K562 (cell line): ENCODE measurements at regions not wholly inside any gene's neighbourhood (a gene's known extent, or its start where the extent isn't known, plus 50 kb on each side); places are given as distances from the start of the nearest gene placed in this dataset.

Experiments used
- ATAC-seq: fragments of 200-7000 bp; cut with Tn5 transposase; 3 replicates; pipeline ENCODE4 v1.9.1; 2020; ENCODE audit warnings: moderate library complexity
- BruUV-seq: library from RNA; stranded (reverse); fragments of 400-500 nt; replicated peaks from 2 replicates; lab custom pipeline; 2021; lab: Mats Ljungman, UMichigan
- CTCF ChIA-PET: fragments of 300-600 bp; formaldehyde crosslinking; extraction: SDS; loops from one replicate; lab custom pipeline; 2021; ENCODE audit warnings: low intra/inter-chr PET ratio; lab: Yijun Ruan, JAX
- POLR2A ChIA-PET: fragments of 300-600, 350-650 bp; sonication (Branson Sonifier 250); formaldehyde crosslinking; extraction: SDS; loops from one replicate; lab custom pipeline; 2021; ENCODE audit warnings: antibody characterized with exemption, inconsistent platforms; lab: Yijun Ruan, JAX
- DNase-seq, 4 experiments: peaks; one replicate each; pipeline versions ENCODE4 v3.0.0 to v3.0.0-alpha.2; 2011 to 2018; ENCODE audit warnings: low spot score in 3 of 4, mixed read lengths in 3 of 4; ENCODE audit errors: extremely low read depth in 1 of 4
- FAIRE-seq: peaks from 2 replicates; lab custom pipeline; 2011; peaks lifted over from hg19 to GRCh38; lab: Jason Lieb, UNC
- H2AFZ ChIP-seq: 2 replicates; pipeline ENCODE4 v1.6.0; 2011; ENCODE audit warnings: low read depth, low read length, control low read depth, inconsistent platforms
- H3K27ac ChIP-seq: fragments of 200-600 bp; 3 replicates; pipeline ENCODE4 v1.8.0; 2011; ENCODE audit warnings: low read depth, mild to moderate bottlenecking, control low read depth, inconsistent platforms, low read length, moderate library complexity, mixed read lengths; ENCODE audit errors: extremely low read depth
- H3K27me3 ChIP-seq, 2 experiments: fragments of 300-600 bp in 1 of 2; 2 replicates in 1 of 2; 3 replicates in 1 of 2; pipeline versions ENCODE4 v1.6.0 to v1.8.0; 2011; ENCODE audit warnings: inconsistent platforms in 2 of 2, low read length in 2 of 2, mild to moderate bottlenecking in 1 of 2, mixed read lengths in 1 of 2, moderate library complexity in 1 of 2; ENCODE audit not compliant: control insufficient read depth in 2 of 2, insufficient read depth in 2 of 2
- H3K36me3 ChIP-seq: fragments of 300-600 bp; 3 replicates; pipeline ENCODE4 v1.8.0; 2011; ENCODE audit warnings: mild to moderate bottlenecking, low read length, inconsistent platforms; ENCODE audit not compliant: control insufficient read depth, insufficient read depth
- H3K4me1 ChIP-seq, 2 experiments: fragments of 200-600 bp in 1 of 2; replicated peaks in 1 of 2; 2 replicates in 1 of 2; 3 replicates in 1 of 2; pipeline versions ENCODE4 v1.5.1 to v1.8.0; 2011; ENCODE audit warnings: inconsistent platforms in 2 of 2, low read length in 2 of 2, mild to moderate bottlenecking in 1 of 2, mixed read lengths in 1 of 2, moderate library complexity in 1 of 2; ENCODE audit not compliant: control insufficient read depth in 2 of 2, insufficient read depth in 2 of 2
- H3K4me2 ChIP-seq: 2 replicates; pipeline ENCODE4 v1.6.1; 2011; ENCODE audit warnings: low read length, control low read depth, inconsistent platforms, mixed read lengths; ENCODE audit not compliant: insufficient read depth
- H3K4me3 ChIP-seq: fragments of 200-600 bp; sonication (generic), shearing (Covaris generic); 2 replicates; pipeline ENCODE4 v1.5.1; 2016; ENCODE audit warnings: control low read depth, inconsistent platforms
- H3K79me2 ChIP-seq: fragments of 200-600 bp; 3 replicates; pipeline ENCODE4 v1.8.0; 2011; ENCODE audit warnings: low read length, inconsistent platforms; ENCODE audit not compliant: control insufficient read depth, insufficient read depth
- H3K9ac ChIP-seq, 2 experiments: 2 replicates each; pipeline versions ENCODE4 v1.6.0 to v1.6.1; 2011; ENCODE audit warnings: low read depth in 2 of 2, low read length in 2 of 2, control low read depth in 1 of 2, inconsistent platforms in 1 of 2, mild to moderate bottlenecking in 1 of 2, mixed read lengths in 1 of 2; ENCODE audit not compliant: insufficient read depth in 1 of 2
- H3K9me1 ChIP-seq: one replicate; pipeline ENCODE4 v1.6.0; 2011; ENCODE audit warnings: inconsistent platforms, mild to moderate bottlenecking, low read length, moderate library complexity; ENCODE audit not compliant: control insufficient read depth, insufficient read depth
- H3K9me3 ChIP-seq: replicated peaks from 2 replicates; pipeline ENCODE4 v1.5.1; 2011; ENCODE audit warnings: low read depth, low read length, inconsistent platforms; ENCODE audit not compliant: control insufficient read depth, insufficient read depth
- H4K20me1 ChIP-seq: replicated peaks from 2 replicates; pipeline ENCODE4 v1.6.1; 2011; ENCODE audit warnings: low read length, inconsistent platforms, mixed read lengths; ENCODE audit not compliant: control insufficient read depth, insufficient read depth
- ARHGAP35 ChIP-seq: fragments of 450-650 bp; IDR thresholded peaks from 2 replicates; pipeline ENCODE4 v1.6.1; 2018; ENCODE audit not compliant: partially characterized antibody
- ARID1B ChIP-seq: fragments of 450-650 bp; IDR thresholded peaks from 2 replicates; pipeline ENCODE4 v1.6.1; 2016; ENCODE audit warnings: antibody characterized with exemption, mild to moderate bottlenecking, inconsistent platforms
- CREB1 ChIP-seq, 2 experiments: sonication (generic) in 1 of 2; formaldehyde crosslinking in 1 of 2; IDR thresholded peaks; 2 replicates each; pipeline versions ENCODE4 v1.6.1 to v1.8.0; 2012 to 2022; ENCODE audit warnings: inconsistent platforms in 1 of 2, mild to moderate bottlenecking in 1 of 2, missing genetic modification reagents in 1 of 2, moderate library complexity in 1 of 2
- FOXK1 ChIP-seq: sonication (generic); formaldehyde crosslinking; IDR thresholded peaks from 2 replicates; pipeline ENCODE4 v1.8.0; 2022; ENCODE audit warnings: missing genetic modification reagents, mild to moderate bottlenecking, borderline replicate concordance
- JUNB ChIP-seq: fragments of 450-650 bp; formaldehyde crosslinking; conservative IDR thresholded peaks from 2 replicates; pipeline ENCODE4 v1.4.0; 2020; ENCODE audit warnings: mild to moderate bottlenecking
- MTA1 ChIP-seq: fragments of 450-650 bp; IDR thresholded peaks from 2 replicates; pipeline ENCODE4 v1.6.1; 2017; ENCODE audit warnings: borderline replicate concordance
- MYNN ChIP-seq, 2 experiments: sonication (generic); formaldehyde crosslinking in 1 of 2; IDR thresholded peaks; 2 replicates each; pipeline versions ENCODE4 v1.5.0 to v1.6.1; 2016 to 2020; ENCODE audit warnings: antibody characterized with exemption in 1 of 2, missing genetic modification reagents in 1 of 2
- SREBF2 ChIP-seq: sonication (generic); formaldehyde crosslinking; IDR thresholded peaks from 2 replicates; pipeline ENCODE4 v1.4.0; 2020; ENCODE audit warnings: mild to moderate bottlenecking, missing genetic modification reagents
- ZNF12 ChIP-seq: sonication (generic); formaldehyde crosslinking; IDR thresholded peaks from 2 replicates; pipeline ENCODE4 v1.4.0; 2020; ENCODE audit warnings: mild to moderate bottlenecking, missing genetic modification reagents
- ZNF184 ChIP-seq: sonication (generic); formaldehyde crosslinking; IDR thresholded peaks from 2 replicates; pipeline ENCODE4 v1.5.0; 2020; ENCODE audit warnings: missing genetic modification reagents
- ZNF277 ChIP-seq: fragments of 250-450 bp; sonication (Bioruptor Pico); IDR thresholded peaks from 2 replicates; pipeline ENCODE4 v1.8.0; 2022; ENCODE audit warnings: inconsistent platforms, mild to moderate bottlenecking, moderate library complexity, borderline replicate concordance
- ZNF311 ChIP-seq: fragments of 250-450 bp; sonication (Bioruptor Pico); IDR thresholded peaks from 2 replicates; pipeline ENCODE4 v1.4.0; 2020; ENCODE audit warnings: mild to moderate bottlenecking, moderate library complexity
- in situ Hi-C: fragments of 300-500 bp; cut with MboI; formaldehyde crosslinking; loops from 4 replicates; pipeline ENCODE4 v1.15.0; 2018; ENCODE audit warnings: inconsistent platforms, mixed read lengths
- intact Hi-C: fragments of 100-400 bp; cut with micrococcal nuclease; formaldehyde crosslinking; loops from 2 replicates; pipeline ENCODE4 v1.14.2; 2022
- TF ChIP-seq, protein P1 (sequence below): fragments of 250-450 bp; sonication (Bioruptor Pico); IDR thresholded peaks from 2 replicates; pipeline ENCODE4 v1.5.0; 2021

- TF ChIP-seq FOXK1 (CRISPR knock-in tag) (no peak), MTA1 (no peak), ARID1B (no peak), ZNF184 (no peak), ZNF277 (CRISPR knock-in tag) (no peak), ZNF311 (CRISPR knock-in tag) (no peak), SREBF2 (CRISPR knock-in tag) (no peak), MYNN (IDR thresholded peaks at IDR 0.05) (no peak), MYNN (CRISPR knock-in tag; IDR thresholded peaks at IDR 0.05) (no peak)
Measured at GRCh38 chr18:5728531-5728930, 166.8 kb downstream of the TMEM200C start (continued).

DNA sequence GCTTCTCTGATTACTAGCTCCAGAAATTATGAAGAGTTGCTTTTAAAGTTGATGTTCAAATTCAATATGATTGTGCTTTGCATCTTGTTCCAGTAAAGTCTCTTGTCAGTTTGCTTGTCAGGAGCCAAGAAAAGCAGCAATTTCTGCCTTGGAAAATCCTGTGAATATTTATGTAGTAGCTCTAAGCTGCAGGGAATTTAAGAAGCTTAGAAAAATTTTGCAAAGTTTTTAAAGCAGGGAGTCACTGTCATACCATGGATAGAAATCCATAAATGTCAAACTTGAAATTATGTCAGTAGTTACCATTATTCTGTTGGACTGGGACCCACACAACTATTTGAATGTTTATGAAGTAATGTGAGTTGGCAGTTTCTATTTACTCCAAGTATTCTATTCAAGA is 169.3 kb downstream of the TMEM200C start:
- no peaks in the 10 kb centered on the region for H3K4me1 ChIP-seq
- TF ChIP-seq ARHGAP35 = no peak
- no peak for TF ChIP-seq JUNB (CRISPR knock-in tag)
- TF ChIP-seq, protein P1, sequence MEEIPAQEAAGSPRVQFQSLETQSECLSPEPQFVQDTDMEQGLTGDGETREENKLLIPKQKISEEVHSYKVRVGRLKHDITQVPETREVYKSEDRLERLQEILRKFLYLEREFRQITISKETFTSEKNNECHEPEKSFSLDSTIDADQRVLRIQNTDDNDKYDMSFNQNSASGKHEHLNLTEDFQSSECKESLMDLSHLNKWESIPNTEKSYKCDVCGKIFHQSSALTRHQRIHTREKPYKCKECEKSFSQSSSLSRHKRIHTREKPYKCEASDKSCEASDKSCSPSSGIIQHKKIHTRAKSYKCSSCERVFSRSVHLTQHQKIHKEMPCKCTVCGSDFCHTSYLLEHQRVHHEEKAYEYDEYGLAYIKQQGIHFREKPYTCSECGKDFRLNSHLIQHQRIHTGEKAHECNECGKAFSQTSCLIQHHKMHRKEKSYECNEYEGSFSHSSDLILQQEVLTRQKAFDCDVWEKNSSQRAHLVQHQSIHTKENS = no peak
- TF ChIP-seq ZNF12 (CRISPR knock-in tag) = no peak
- TF ChIP-seq CREB1 (IDR thresholded peaks at IDR 0.05) = no peak
- no peak for TF ChIP-seq CREB1 (CRISPR knock-in tag; IDR thresholded peaks at IDR 0.05)
- intact Hi-C loops (no loop called here), in situ Hi-C loops (no loop called here)
- no peak overlapping the region for H2AFZ ChIP-seq
- H3K9me1 ChIP-seq = no peaks in the 10 kb centered on the region
- no peak overlapping the region for H3K9ac ChIP-seq
- H3K4me3 ChIP-seq = no peak overlapping the region
- no peak for FAIRE-seq
- no peaks in the 10 kb centered on the region for H4K20me1 ChIP-seq
- CTCF ChIA-PET = no interaction called here
- BruUV-seq = no TSS peak
- POLR2A ChIA-PET = no interaction called here
- no peaks in the 10 kb centered on the region for H3K36me3 ChIP-seq
- no peaks in the 10 kb centered on the region for H3K79me2 ChIP-seq
- no peak overlapping the region for H3K4me2 ChIP-seq
- H3K9me3 ChIP-seq = no peaks in the 10 kb centered on the region; the same call in 1 of the 2 replicates
- H3K27ac ChIP-seq = no peak overlapping the region
- DNase-seq = no peak
- H3K27me3 ChIP-seq = no peaks in the 10 kb centered on the region
- ATAC-seq = no peak
